ENCODE measurements at regions not wholly inside any gene's neighbourhood (a gene's known extent, or its start where the extent isn't known, plus 50 kb on each side); places are given as distances from the start of the nearest gene placed in this dataset.

DNA sequence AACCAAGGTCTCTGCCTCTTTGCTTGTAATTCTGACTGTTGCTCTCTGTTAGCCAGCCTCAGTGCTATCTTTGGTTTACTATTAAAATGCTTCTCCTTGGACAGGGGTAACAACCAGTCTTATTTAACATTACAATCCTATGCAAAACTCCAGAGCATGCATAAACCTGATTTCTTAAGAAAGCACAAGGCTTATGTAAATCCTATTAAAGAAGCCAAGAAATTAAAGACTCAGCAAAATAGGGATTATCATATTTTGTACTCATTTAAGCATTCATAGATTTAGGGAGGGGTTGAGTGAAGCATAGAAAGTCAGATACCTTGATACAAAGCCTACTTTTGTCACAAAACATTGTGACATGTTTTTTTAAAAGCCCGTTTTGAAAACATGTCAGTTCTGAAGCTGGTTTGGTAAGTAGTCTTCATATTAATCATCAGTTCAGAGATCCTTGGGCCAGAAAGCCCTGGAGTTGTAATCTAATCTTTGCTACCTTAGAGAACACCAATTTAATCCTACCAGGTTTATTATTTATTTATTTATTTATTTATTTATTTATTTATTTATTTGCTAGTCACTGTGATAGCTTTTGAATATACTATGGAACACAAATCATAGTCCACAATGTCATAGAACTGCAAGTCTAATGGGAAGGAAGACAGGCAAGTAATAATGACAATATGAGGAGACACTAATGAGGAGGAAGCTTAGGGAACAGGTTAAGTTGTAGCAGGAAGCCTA is 158.0 kb upstream of the HNMT start:
- 40 to 41% (median 40%) methylated on average over 1 of the region's 1 CpG for WGBS, 3 donors
- H3K9me3 ChIP-seq = no peaks in the 10 kb centered on the region
- intact Hi-C loops (cut with DNase I) = no loop called here
- TF ChIP-seq EP300 (IDR thresholded peaks at IDR 0.05) = no peak
- TF ChIP-seq, protein P1, sequence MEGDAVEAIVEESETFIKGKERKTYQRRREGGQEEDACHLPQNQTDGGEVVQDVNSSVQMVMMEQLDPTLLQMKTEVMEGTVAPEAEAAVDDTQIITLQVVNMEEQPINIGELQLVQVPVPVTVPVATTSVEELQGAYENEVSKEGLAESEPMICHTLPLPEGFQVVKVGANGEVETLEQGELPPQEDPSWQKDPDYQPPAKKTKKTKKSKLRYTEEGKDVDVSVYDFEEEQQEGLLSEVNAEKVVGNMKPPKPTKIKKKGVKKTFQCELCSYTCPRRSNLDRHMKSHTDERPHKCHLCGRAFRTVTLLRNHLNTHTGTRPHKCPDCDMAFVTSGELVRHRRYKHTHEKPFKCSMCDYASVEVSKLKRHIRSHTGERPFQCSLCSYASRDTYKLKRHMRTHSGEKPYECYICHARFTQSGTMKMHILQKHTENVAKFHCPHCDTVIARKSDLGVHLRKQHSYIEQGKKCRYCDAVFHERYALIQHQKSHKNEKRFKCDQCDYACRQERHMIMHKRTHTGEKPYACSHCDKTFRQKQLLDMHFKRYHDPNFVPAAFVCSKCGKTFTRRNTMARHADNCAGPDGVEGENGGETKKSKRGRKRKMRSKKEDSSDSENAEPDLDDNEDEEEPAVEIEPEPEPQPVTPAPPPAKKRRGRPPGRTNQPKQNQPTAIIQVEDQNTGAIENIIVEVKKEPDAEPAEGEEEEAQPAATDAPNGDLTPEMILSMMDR (IDR thresholded peaks at IDR 0.05) = no peak
- no peak for TF ChIP-seq POLR2A (IDR thresholded peaks at IDR 0.05)
- no peak overlapping the region for H3K4me3 ChIP-seq
- no peaks in the 10 kb centered on the region for H3K36me3 ChIP-seq
- DNase-seq = no peak
- no peaks in the 10 kb centered on the region for H3K4me1 ChIP-seq (ENCODE audit: insufficient read depth)
- no peaks in the 10 kb centered on the region for H3K27me3 ChIP-seq
- H3K27ac ChIP-seq = no peak overlapping the region

DNA sequence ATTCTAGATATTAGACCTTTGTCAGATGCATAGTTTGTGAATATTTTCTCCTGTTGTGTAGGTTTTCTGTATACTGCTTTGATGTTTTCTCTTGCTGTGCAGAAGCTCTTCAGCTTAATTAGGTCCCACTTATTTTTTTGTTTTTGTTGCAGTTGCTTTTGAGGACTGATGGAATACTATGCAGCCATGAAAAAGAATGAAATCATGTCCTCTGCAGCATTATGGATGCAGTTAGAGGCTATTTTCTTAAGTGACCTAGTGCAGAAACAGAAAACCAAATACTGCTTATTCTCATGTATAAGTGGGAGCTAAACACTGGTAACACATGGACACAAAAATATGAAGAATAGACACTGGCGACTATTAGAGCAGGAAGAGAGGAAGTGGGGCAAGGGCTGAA is 155.0 kb upstream of the HNMT start:
- 87 to 97% (median 94%) methylated on average over 1 of the region's 1 CpG for WGBS, 3 donors
- Histone ChIP-seq H3K4me1 (ENCODE audit: insufficient read depth) (no peaks in the 10 kb centered on the region), H3K4me3 (no peak overlapping the region), H3K9me3 (no peaks in the 10 kb centered on the region), H3K36me3 (no peaks in the 10 kb centered on the region), H3K27me3 (no peaks in the 10 kb centered on the region), H3K27ac (no peak overlapping the region)
- TF ChIP-seq, protein P1 (IDR thresholded peaks at IDR 0.05) = no peak
- TF ChIP-seq POLR2A (IDR thresholded peaks at IDR 0.05) = no peak
- no peak for TF ChIP-seq EP300 (IDR thresholded peaks at IDR 0.05)
- intact Hi-C loops (cut with DNase I) = no loop called here
- DNase-seq = no peak

DNA sequence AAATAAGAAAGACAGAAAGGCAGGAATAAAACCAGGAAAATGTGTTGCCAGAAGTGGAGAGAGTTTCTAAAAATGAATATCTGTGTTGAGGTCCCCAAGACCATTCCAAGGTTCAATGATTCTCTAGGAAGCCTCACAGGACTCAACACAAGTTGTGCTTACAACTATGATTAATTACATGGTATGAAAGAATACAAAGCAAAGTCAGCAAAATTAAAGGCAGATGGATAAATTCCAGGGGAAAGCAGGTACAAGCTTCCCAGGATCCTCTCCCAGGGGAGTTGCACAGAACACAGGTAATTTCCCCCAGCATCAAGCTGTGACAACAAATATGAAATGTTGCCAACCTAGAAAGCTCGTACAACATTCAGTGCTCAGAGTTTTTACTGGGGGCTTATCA is 154.4 kb upstream of the HNMT start:
- Histone ChIP-seq H3K9me3 (no peaks in the 10 kb centered on the region), H3K27me3 (no peaks in the 10 kb centered on the region), H3K36me3 (no peaks in the 10 kb centered on the region), H3K4me1 (ENCODE audit: insufficient read depth) (no peaks in the 10 kb centered on the region), H3K27ac (no peak overlapping the region), H3K4me3 (no peak overlapping the region)
- 37 to 58% (median 50%) methylated on average over 1 of the region's 1 CpG for WGBS, 3 donors
- intact Hi-C loops (cut with DNase I) = no loop called here
- TF ChIP-seq EP300 (IDR thresholded peaks at IDR 0.05) (no peak), POLR2A (IDR thresholded peaks at IDR 0.05) (no peak)
- TF ChIP-seq, protein P1 (IDR thresholded peaks at IDR 0.05) = no peak
- DNase-seq = no peak

DNA sequence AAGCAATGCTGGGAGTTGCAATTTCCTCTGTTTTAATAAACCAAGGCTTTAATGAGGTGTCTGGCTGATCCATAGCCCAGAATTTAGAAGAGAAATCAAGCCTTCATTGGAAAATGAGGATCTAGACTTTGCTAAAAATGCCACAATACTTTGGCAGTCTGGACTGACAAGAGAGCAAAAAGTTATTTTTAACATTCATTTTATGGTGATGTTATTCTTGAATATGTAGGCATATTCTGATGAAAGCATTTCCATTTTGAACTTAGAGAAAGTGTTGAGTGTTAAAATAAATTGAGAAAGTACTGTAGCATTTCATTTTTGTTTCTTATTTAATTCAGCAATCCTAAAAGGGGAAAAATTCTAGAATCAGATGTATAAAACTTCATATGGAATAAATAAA is 151.8 kb upstream of the HNMT start:
- H3K27me3 ChIP-seq = no peaks in the 10 kb centered on the region
- no peak overlapping the region for H3K27ac ChIP-seq
- no peak overlapping the region for H3K4me3 ChIP-seq
- H3K9me3 ChIP-seq = no peaks in the 10 kb centered on the region
- H3K4me1 ChIP-seq (ENCODE audit: insufficient read depth) = no peaks in the 10 kb centered on the region
- intact Hi-C loops (cut with DNase I) = no loop called here
- no peak for DNase-seq
- no peaks in the 10 kb centered on the region for H3K36me3 ChIP-seq
- TF ChIP-seq, protein P1 (IDR thresholded peaks at IDR 0.05) = no peak
- TF ChIP-seq EP300 (IDR thresholded peaks at IDR 0.05) (no peak), POLR2A (IDR thresholded peaks at IDR 0.05) (no peak)

Measured in ovary (tissue), 7 donors.